ENCODE measurements at regions not wholly inside any gene's neighbourhood (a gene's known extent, or its start where the extent isn't known, plus 50 kb on each side); places are given as distances from the start of the nearest gene placed in this dataset.

GRCh38 chr5:2658447-2658846 is 93.0 kb downstream of the IRX2 start:
- no peak for DNase-seq (ENCODE audit: low read depth, low spot score)

GRCh38 chr5:2657151-2657550 is 94.3 kb downstream of the IRX2 start:
- DNase-seq (ENCODE audit: low read depth, low spot score): no peak

DNA sequence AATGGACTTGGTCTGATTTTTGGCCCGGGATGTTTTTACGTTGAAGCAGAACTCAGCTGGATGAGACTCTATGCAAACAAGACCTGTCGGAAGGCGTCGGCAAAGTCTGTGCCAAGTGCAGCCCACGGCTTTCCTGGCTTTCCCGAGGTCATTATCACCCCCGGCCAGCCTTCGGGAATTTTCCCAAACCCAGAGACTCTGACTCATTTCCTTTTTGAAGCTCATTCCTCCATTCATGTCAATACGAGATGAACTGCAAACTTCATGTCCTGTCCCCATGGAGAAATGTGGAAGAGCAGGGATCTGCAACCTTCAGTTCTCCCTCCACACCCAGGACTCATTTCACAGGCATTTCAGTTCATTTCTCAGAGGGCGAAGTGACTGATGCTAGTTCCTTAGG is 95.3 kb downstream of the IRX2 start:
- DNase-seq (ENCODE audit: low read depth, low spot score): no peak

DNA sequence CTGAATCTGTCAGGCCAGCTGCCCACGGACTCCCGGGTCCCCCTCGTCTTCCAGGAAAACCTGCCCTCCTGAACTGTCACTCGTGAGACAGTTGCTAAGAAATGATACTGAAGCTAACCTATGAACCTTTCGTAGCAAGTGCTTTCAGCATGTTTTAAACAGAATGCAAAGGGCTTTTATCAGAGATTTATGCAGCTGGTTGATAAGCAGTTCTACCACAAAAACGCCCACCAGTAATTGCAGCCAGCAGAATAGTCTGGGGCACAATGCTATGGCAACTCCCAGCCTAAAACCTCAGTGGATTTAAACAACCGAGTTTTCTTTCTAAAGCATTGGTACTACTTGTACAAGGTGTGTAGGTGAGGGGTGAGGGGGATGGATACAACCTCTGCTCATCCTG is 97.5 kb downstream of the IRX2 start:
- no peak for DNase-seq (ENCODE audit: low read depth, low spot score)

GRCh38 chr5:2651116-2651515 is 100.4 kb downstream of the IRX2 start:
- no peak for DNase-seq (ENCODE audit: low read depth, low spot score)

- no peak for DNase-seq (ENCODE audit: low read depth, low spot score)
Observed at GRCh38 chr5:2642684-2643345, 108.7 kb downstream of the IRX2 start.

- no peak for DNase-seq (ENCODE audit: low read depth, low spot score)
Observed at GRCh38 chr5:2640717-2641116, 110.8 kb downstream of the IRX2 start.

DNA sequence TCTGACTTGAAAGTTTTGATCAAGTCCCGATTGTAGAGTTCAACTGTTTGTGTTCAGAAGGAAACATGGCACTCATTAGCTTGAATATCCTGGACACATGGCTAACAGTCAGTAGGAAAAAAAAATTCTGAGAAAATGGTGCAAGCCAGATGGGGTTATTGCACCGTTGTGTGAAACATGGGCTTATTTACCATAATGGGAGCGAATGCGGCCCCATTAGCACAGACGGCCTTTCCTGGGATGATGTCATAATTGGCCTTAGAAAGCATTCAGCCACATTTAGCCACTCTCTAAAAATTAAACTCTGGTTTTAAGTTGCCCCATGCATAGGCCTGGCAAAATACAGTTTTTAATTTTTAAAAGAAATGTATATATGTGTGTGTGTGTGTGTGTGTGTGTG is 112.1 kb downstream of the IRX2 start:
- no peak for DNase-seq (ENCODE audit: low read depth, low spot score)

- DNase-seq (ENCODE audit: low read depth, low spot score): no peak
Observed at GRCh38 chr5:2634399-2635176, 116.9 kb downstream of the IRX2 start.

DNA sequence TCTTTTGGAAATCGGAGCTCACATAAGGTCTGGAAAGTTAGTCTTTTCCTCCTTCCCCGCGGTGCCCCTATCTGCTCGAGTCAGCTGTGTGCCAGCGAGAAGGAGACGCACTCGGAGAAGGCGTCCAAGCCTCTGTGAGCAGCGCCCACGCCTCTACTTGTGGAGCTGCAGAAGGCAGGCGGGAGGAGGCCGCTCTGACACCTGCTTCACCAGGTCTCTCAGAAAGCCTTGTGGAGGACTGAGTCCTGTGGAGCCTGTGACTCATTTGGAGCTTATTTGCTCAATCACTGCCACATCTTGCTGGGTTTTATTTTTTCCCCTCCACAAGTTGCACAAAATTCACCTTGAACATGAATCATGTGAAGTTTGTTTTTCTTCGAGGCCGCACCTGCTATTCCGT is 117.5 kb downstream of the IRX2 start:
- DNase-seq (ENCODE audit: low read depth, low spot score): no peak

DNA sequence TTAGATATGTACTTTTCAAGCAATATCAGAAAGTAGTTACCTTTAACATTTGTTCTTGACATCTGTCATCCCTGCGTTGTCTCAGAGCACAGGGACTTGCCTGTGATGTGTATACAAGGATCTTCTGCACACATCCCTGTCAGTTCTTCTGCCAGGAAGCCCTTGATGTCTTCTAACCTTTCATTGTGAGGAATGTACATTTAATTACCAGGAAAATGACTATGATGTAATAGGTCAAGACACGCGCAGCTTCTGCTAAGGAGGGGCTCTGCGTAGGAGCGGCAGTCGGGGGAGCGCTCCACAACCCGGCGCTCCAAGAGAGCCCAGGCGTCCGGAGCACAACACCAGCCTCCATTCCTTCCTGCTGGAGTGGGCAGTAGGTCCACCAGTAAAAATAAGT is 119.7 kb downstream of the IRX2 start:
- DNase-seq (ENCODE audit: low read depth, low spot score): no peak

DNA sequence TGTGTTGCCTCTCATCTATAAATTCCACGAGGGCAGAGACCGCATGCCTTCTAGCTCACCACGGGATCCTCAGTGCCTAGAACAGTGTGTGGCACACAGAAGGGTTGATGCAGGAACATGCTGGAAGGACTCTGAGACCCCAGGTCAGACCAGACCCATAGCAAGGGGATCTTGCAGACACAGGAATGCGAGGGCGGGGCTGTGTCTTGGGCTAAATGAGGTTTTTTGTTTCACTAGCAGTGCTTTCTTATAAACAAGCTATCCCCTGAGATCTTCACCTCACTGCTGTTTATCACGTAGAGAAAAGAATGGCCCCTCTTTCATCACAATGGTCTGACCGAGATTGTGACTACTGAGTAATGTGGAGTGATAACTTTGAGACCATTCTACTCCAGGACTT is 122.4 kb downstream of the IRX2 start:
- no peak for DNase-seq (ENCODE audit: low read depth, low spot score)

DNA sequence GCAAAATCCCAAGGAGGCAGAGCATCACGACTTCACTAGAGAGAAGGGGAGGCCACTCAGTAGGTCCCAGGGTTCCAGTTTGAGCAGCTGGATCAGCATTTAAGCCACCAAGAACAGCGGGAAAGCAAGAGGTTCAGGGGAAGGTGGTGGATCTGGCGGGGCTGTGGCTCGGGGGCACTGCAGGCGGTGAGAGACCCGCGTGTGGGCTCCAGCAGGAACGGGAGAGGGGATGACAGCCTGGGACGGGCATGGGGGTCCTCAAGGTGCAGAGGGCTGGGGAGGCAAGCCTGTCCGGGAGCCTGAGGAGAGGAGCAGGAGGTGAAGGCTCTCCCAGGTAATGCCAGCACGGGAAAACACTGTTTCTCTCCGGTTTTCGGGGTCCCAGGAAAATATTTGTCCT is 123.6 kb downstream of the IRX2 start:
- no peak for DNase-seq (ENCODE audit: low read depth, low spot score)

DNA sequence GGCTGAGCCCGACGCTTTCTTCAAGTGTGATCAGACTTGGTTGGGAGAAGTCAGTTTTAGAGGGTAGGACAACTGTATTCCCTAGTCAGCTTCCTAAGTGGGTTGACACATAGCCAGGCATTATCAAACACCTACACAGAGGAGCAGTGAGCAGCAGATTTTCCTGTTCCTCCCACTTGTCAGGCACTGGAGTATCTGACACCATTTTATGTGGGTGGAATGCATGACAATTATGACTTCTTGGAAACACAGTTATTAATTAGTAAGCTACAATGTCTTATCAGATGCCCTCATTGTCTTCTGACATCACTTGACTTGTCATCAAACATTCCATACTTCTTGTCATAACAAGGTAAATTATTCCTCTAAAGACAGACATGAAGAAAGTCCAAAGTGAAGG is 124.9 kb downstream of the IRX2 start:
- no peak for DNase-seq (ENCODE audit: low read depth, low spot score)

DNA sequence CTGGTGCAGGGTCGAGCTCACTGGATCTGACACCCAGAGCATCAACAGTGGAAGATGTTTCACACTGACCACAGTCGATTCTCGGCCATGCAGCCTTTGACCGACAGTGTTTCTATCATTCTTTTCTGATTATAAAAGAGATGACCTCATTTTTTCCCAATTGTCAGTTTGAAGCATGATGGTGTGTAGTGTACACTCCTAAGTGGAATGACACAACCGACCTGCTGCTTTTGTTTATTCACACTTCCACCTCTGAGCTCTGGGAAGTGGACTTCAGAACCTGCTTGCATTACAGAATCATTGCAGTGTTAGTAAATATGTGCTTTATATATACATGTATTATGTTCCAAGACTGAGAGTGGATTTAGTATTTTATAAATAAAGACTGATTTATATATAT is 128.6 kb downstream of the IRX2 start:
- no peak for DNase-seq (ENCODE audit: low read depth, low spot score)

GRCh38 chr5:2621631-2622030 is 129.8 kb downstream of the IRX2 start:
- no peak for DNase-seq (ENCODE audit: low read depth, low spot score)

- DNase-seq (ENCODE audit: low read depth, low spot score): no peak
Observed at GRCh38 chr5:2619216-2619615, 132.3 kb downstream of the IRX2 start.

- no peak for DNase-seq (ENCODE audit: low read depth, low spot score)
Observed at GRCh38 chr5:2617461-2617860, 134.0 kb downstream of the IRX2 start.

GRCh38 chr5:2615917-2616316 is 135.6 kb downstream of the IRX2 start:
- DNase-seq (ENCODE audit: low read depth, low spot score): no peak

- DNase-seq (ENCODE audit: low read depth, low spot score): no peak
Observed at GRCh38 chr5:2614571-2614970, 136.9 kb downstream of the IRX2 start.

GRCh38 chr5:2611659-2612058 is 139.8 kb downstream of the IRX2 start:
- no peak for DNase-seq (ENCODE audit: low read depth, low spot score)

- DNase-seq (ENCODE audit: low read depth, low spot score): no peak
Observed at GRCh38 chr5:2610986-2611385, 140.5 kb downstream of the IRX2 start.

DNA sequence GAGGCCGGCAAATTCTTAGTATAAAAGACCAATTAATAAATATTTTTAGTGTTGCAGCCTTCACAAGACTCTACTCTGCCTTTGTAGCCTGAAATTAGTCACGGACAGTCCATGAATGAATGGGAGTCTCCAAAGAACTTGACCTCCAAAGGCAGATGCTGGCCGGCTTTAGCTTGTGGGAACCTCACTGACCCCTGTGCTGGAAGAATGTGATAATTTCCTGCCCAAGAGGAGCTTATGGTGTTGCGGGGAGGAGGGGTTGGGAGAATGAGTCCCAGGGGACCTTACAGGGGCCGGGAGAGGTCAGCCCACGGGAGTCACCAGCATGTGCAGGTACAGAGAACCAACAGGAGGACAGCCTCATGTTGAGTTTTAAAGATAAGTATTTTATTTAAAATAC is 143.1 kb downstream of the IRX2 start:
- DNase-seq (ENCODE audit: low read depth, low spot score): no peak

- no peak for DNase-seq (ENCODE audit: low read depth, low spot score)
Observed at GRCh38 chr5:2607598-2607997, 143.9 kb downstream of the IRX2 start.
